ENCODE measurements at regions not wholly inside any gene's neighbourhood (a gene's known extent, or its start where the extent isn't known, plus 50 kb on each side); places are given as distances from the start of the nearest gene placed in this dataset.

GRCh38 chr10:29816801-29817558 is 182.2 kb upstream of the SVIL start:
- no peak for DNase-seq (ENCODE audit: low spot score)
- Histone ChIP-seq H3K4me1 (ENCODE audit: control insufficient read depth in 4 of 4, insufficient read depth in 4 of 4, low read length in 3 of 4) (peaks cover 0 to 4% (median 1%) of the 10 kb centered on the region in 4 donors), H3K4me3 (ENCODE audit: low read depth in 1 of 3, low read length in 3 of 3) (no peak overlapping the region), H3K27ac (ENCODE audit: low read depth in 1 of 2, low read length in 2 of 2) (no peak overlapping the region), H3K9me3 (ENCODE audit: control insufficient read depth in 4 of 4, low read length in 3 of 4) (no peaks in the 10 kb centered on the region), H3K9ac (ENCODE audit: low read depth in 1 of 2, low read length in 2 of 2) (no peak overlapping the region), H3K27me3 (ENCODE audit: control insufficient read depth in 4 of 4, insufficient read depth in 4 of 4, low read length in 3 of 4) (no peaks in the 10 kb centered on the region), H3K36me3 (ENCODE audit: control insufficient read depth in 4 of 4, insufficient read depth in 3 of 4, low read depth in 1 of 4, low read length in 3 of 4) (no peaks in the 10 kb centered on the region)
- TF ChIP-seq SP1 (IDR thresholded peaks at IDR 0.05) (no peak), EGR1 (IDR thresholded peaks at IDR 0.05; ENCODE audit: low read depth in 2 of 2) (no peak), HNF4A (conservative IDR thresholded peaks at IDR 0.05) (no peak), FOXA2 (IDR thresholded peaks at IDR 0.05) (no peak), FOXA1 (IDR thresholded peaks at IDR 0.05) (no peak)
- WGBS, result 96% methylated on average over 14 of the region's 14 CpGs

- Histone ChIP-seq H3K4me1 (ENCODE audit: control insufficient read depth in 4 of 4, insufficient read depth in 4 of 4, low read length in 3 of 4) (peaks cover 0 to 10% (median 5%) of the 10 kb centered on the region in 4 donors), H3K9ac (ENCODE audit: low read depth in 1 of 2, low read length in 2 of 2) (no peak overlapping the region), H3K36me3 (ENCODE audit: control insufficient read depth in 4 of 4, insufficient read depth in 3 of 4, low read depth in 1 of 4, low read length in 3 of 4) (no peaks in the 10 kb centered on the region), H3K4me3 (ENCODE audit: low read depth in 1 of 3, low read length in 3 of 3) (no peak overlapping the region), H3K27me3 (ENCODE audit: control insufficient read depth in 4 of 4, insufficient read depth in 4 of 4, low read length in 3 of 4) (no peaks in the 10 kb centered on the region), H3K9me3 (ENCODE audit: control insufficient read depth in 4 of 4, low read length in 3 of 4) (no peaks in the 10 kb centered on the region), H3K27ac (ENCODE audit: low read depth in 1 of 2, low read length in 2 of 2) (no peak overlapping the region)
- 87% methylated on average over 2 of the region's 2 CpGs for WGBS
- TF ChIP-seq MAX (IDR thresholded peaks at IDR 0.05), result no peak
- no peak for TF ChIP-seq CTCF (IDR thresholded peaks at IDR 0.05; ENCODE audit: low read depth, low read length, missing input control)
- TF ChIP-seq RAD21 (IDR thresholded peaks at IDR 0.05), result no peak
- no peak for TF ChIP-seq ATF3 (IDR thresholded peaks at IDR 0.05)
- TF ChIP-seq TAF1 (conservative IDR thresholded peaks at IDR 0.05), result no peak
- no peak for TF ChIP-seq HNF4A (conservative IDR thresholded peaks at IDR 0.05)
- TF ChIP-seq REST (IDR thresholded peaks at IDR 0.05), result no peak
- no peak for TF ChIP-seq FOXA1 (IDR thresholded peaks at IDR 0.05)
- TF ChIP-seq SP1 (IDR thresholded peaks at IDR 0.05), result no peak
- no peak for TF ChIP-seq JUND (IDR thresholded peaks at IDR 0.05)
- no peak for TF ChIP-seq NR2F2 (IDR thresholded peaks at IDR 0.05)
- no peak for TF ChIP-seq EGR1 (IDR thresholded peaks at IDR 0.05; ENCODE audit: low read depth in 2 of 2)
- no peak for TF ChIP-seq GABPA (IDR thresholded peaks at IDR 0.05 in 1 of 2, conservative IDR thresholded peaks at IDR 0.05 in 1 of 2)
- no peak for DNase-seq (ENCODE audit: low spot score)
Measured at GRCh38 chr10:29815572-29815971, 180.8 kb upstream of the SVIL start.
